H1 (cell line): ENCODE measurements at regions not wholly inside any gene's neighbourhood (a gene's known extent, or its start where the extent isn't known, plus 50 kb on each side); places are given as distances from the start of the nearest gene placed in this dataset.

Source experiments
- CTCF ChIA-PET: fragments of 300-600 bp; sonication (Branson Sonifier 250); formaldehyde crosslinking; loops from one replicate; lab custom pipeline; 2021; ENCODE audit not compliant: partially characterized antibody; lab: Charles Lee
- POLR2A ChIA-PET: fragments of 300-600 bp; sonication (Branson Sonifier 250); formaldehyde crosslinking; loops from one replicate; lab custom pipeline; 2021; ENCODE audit warnings: inconsistent platforms; ENCODE audit not compliant: partially characterized antibody; lab: Charles Lee
- DNase-seq, 2 experiments: peaks; one replicate each; pipeline versions ENCODE4 v3.0.0 to v3.0.0-alpha.2; 2010 to 2022; ENCODE audit warnings: low spot score in 2 of 2, low read depth in 1 of 2, mixed read lengths in 1 of 2
- FAIRE-seq: peaks from 2 replicates; lab custom pipeline; 2011; peaks lifted over from hg19 to GRCh38; lab: Jason Lieb, UNC
- H2AFZ ChIP-seq: 2 replicates; pipeline ENCODE4 v1.8.1; 2012; ENCODE audit warnings: low read length, inconsistent platforms
- H2AK5ac ChIP-seq: 2 replicates; pipeline ENCODE4 v1.6.1; 2013; ENCODE audit warnings: low read depth, low read length
- H2BK120ac ChIP-seq: replicated peaks from 2 replicates; pipeline ENCODE3; 2013; ENCODE audit warnings: low read depth, low read length, inconsistent platforms
- H2BK12ac ChIP-seq: 2 replicates; pipeline ENCODE4 v1.6.1; 2013; ENCODE audit warnings: low read depth, low read length
- H2BK15ac ChIP-seq: 2 replicates; pipeline ENCODE4 v1.6.1; 2013; ENCODE audit warnings: low read length
- H2BK20ac ChIP-seq: 2 replicates; pipeline ENCODE4 v1.6.1; 2013; ENCODE audit warnings: low read length
- H2BK5ac ChIP-seq: 2 replicates; pipeline ENCODE4 v1.6.1; 2013; ENCODE audit warnings: low read depth, low read length
- H3K14ac ChIP-seq: 2 replicates; pipeline ENCODE4 v1.6.1; 2013; ENCODE audit warnings: inconsistent platforms; ENCODE audit not compliant: insufficient read length
- H3K18ac ChIP-seq: 2 replicates; pipeline ENCODE4 v1.6.1; 2013; ENCODE audit warnings: low read length; ENCODE audit errors: extremely low read depth
- H3K23ac ChIP-seq: 2 replicates; pipeline ENCODE4 v1.6.1; 2013; ENCODE audit warnings: inconsistent platforms; ENCODE audit not compliant: insufficient read length
- H3K23me2 ChIP-seq: 2 replicates; pipeline ENCODE4 v1.6.1; 2013; ENCODE audit warnings: low read depth, low read length
- H3K27ac ChIP-seq: 2 replicates; pipeline ENCODE4 v1.6.1; 2011; ENCODE audit warnings: low read depth, low read length, inconsistent platforms
- H3K27me3 ChIP-seq, 4 experiments: replicated peaks in 1 of 4; 1 replicate in 1 of 4; 2 replicates in 3 of 4; pipeline versions ENCODE4 v1.6.1 to v1.8.1; 2011 to 2013; ENCODE audit warnings: low read length in 3 of 4, mild to moderate bottlenecking in 3 of 4, inconsistent platforms in 2 of 4, mixed read lengths in 2 of 4, moderate library complexity in 1 of 4; ENCODE audit not compliant: control insufficient read depth in 3 of 4, insufficient read depth in 3 of 4; ENCODE audit errors: extremely low read depth in 1 of 4
- H3K36me3 ChIP-seq, 4 experiments: 2 replicates each; pipeline versions ENCODE4 v1.6.1 to v1.8.1; 2011 to 2013; ENCODE audit warnings: mild to moderate bottlenecking in 4 of 4, low read length in 3 of 4, moderate library complexity in 2 of 4, control low read depth in 1 of 4, inconsistent platforms in 1 of 4; ENCODE audit not compliant: insufficient read depth in 4 of 4, control insufficient read depth in 2 of 4
- H3K4ac ChIP-seq: replicated peaks from 2 replicates; pipeline ENCODE3; 2013; ENCODE audit warnings: low read length, low read depth, mixed read lengths, inconsistent platforms; ENCODE audit not compliant: insufficient read length
- H3K4me1 ChIP-seq, 4 experiments: replicated peaks in 1 of 4; 1 replicate in 1 of 4; 2 replicates in 3 of 4; pipeline versions ENCODE4 v1.6.1 to v1.8.1; 2011 to 2013; ENCODE audit warnings: low read length in 3 of 4, inconsistent platforms in 2 of 4, mixed read lengths in 1 of 4; ENCODE audit not compliant: insufficient read depth in 4 of 4, control insufficient read depth in 3 of 4
- H3K4me2 ChIP-seq, 2 experiments: 2 replicates each; pipeline versions ENCODE4 v1.6.1 to v1.8.1; 2011 to 2013; ENCODE audit warnings: low read depth in 2 of 2, low read length in 2 of 2, control low read depth in 1 of 2, inconsistent platforms in 1 of 2, mild to moderate bottlenecking in 1 of 2; ENCODE audit not compliant: insufficient read depth in 1 of 2
- H3K4me3 ChIP-seq, 4 experiments: fragments of 200-600, 300-600 bp in 1 of 4; sonication (generic), shearing (Covaris generic), sonication (Bioruptor Twin) in 1 of 4; 2 replicates each; pipeline versions ENCODE4 v1.5.1 to v1.8.1; 2011 to 2016; ENCODE audit warnings: low read length in 4 of 4, low read depth in 3 of 4, control low read depth in 2 of 4, inconsistent platforms in 2 of 4, mild to moderate bottlenecking in 2 of 4, mixed read lengths in 1 of 4, moderate library complexity in 1 of 4; ENCODE audit not compliant: insufficient read depth in 2 of 4; ENCODE audit errors: extremely low read depth in 1 of 4
- H3K56ac ChIP-seq: replicated peaks from 2 replicates; pipeline ENCODE3; 2013; ENCODE audit warnings: low read depth, mild to moderate bottlenecking, mixed read lengths, low read length, inconsistent platforms; ENCODE audit not compliant: insufficient read length
- H3K79me1 ChIP-seq: 2 replicates; pipeline ENCODE4 v1.6.1; 2013; ENCODE audit warnings: low read depth, low read length, control low read depth
- H3K79me2 ChIP-seq, 2 experiments: 2 replicates each; pipeline versions ENCODE4 v1.6.1 to v1.8.1; 2012 to 2013; ENCODE audit warnings: low read length in 2 of 2, mild to moderate bottlenecking in 2 of 2, inconsistent platforms in 1 of 2; ENCODE audit not compliant: insufficient read depth in 2 of 2, control insufficient read depth in 1 of 2
- H3K9ac ChIP-seq, 4 experiments: replicated peaks in 1 of 4; 1 replicate in 1 of 4; 2 replicates in 3 of 4; pipeline versions ENCODE4 v1.6.1 to v1.8.1; 2011 to 2013; ENCODE audit warnings: low read depth in 3 of 4, low read length in 3 of 4, control low read depth in 2 of 4, mild to moderate bottlenecking in 2 of 4, moderate library complexity in 2 of 4, inconsistent platforms in 1 of 4; ENCODE audit errors: extremely low read depth in 1 of 4
- H3K9me3 ChIP-seq, 2 experiments: 2 replicates each; pipeline versions ENCODE4 v1.6.1 to v1.8.1; 2012 to 2013; ENCODE audit warnings: mild to moderate bottlenecking in 2 of 2, moderate library complexity in 2 of 2, control low read depth in 1 of 2, inconsistent platforms in 1 of 2, low read depth in 1 of 2, low read length in 1 of 2, mixed read lengths in 1 of 2; ENCODE audit not compliant: insufficient read depth in 2 of 2
- H4K20me1 ChIP-seq, 2 experiments: replicated peaks in 1 of 2; 2 replicates each; pipeline versions ENCODE3 to v1.8.1; 2011 to 2013; ENCODE audit warnings: inconsistent platforms in 2 of 2, low read length in 2 of 2, mild to moderate bottlenecking in 1 of 2; ENCODE audit not compliant: insufficient read depth in 2 of 2, control insufficient read depth in 1 of 2
- H4K5ac ChIP-seq: 2 replicates; pipeline ENCODE4 v1.6.1; 2013; ENCODE audit warnings: low read length, low read depth, mixed read lengths, inconsistent platforms; ENCODE audit not compliant: insufficient read length
- H4K8ac ChIP-seq: 2 replicates; pipeline ENCODE4 v1.8.0; 2013; ENCODE audit warnings: mild to moderate bottlenecking, moderate library complexity, low read length, inconsistent platforms; ENCODE audit not compliant: insufficient read depth; ENCODE audit errors: extremely low read depth
- H4K91ac ChIP-seq: replicated peaks from 2 replicates; pipeline ENCODE3; 2013; ENCODE audit warnings: low read length, mixed read lengths, inconsistent platforms; ENCODE audit not compliant: insufficient read length
- EZH2 ChIP-seq: fragments of 200-600 bp; sonication (generic); IDR thresholded peaks from 2 replicates; pipeline ENCODE4 v1.7.1; 2012; ENCODE audit warnings: low read depth, mild to moderate bottlenecking, moderate library complexity, low read length, inconsistent platforms; ENCODE audit not compliant: severe bottlenecking
- KDM4A ChIP-seq: IDR thresholded peaks from one replicate; pipeline ENCODE4 v1.7.1; 2012; ENCODE audit warnings: low read depth, mild to moderate bottlenecking, moderate library complexity, low read length, inconsistent platforms; ENCODE audit not compliant: severe bottlenecking
- PHF8 ChIP-seq: fragments of 200-600 bp; sonication (generic); conservative IDR thresholded peaks from 2 replicates; pipeline ENCODE4 v1.7.1; 2012; ENCODE audit warnings: low read depth, mild to moderate bottlenecking, inconsistent platforms, low read length, moderate library complexity
- POLR2A ChIP-seq, 2 experiments: IDR thresholded peaks; 1 replicate in 1 of 2; 2 replicates in 1 of 2; pipeline ENCODE4 v1.6.1; 2011; ENCODE audit warnings: low read depth in 2 of 2, low read length in 2 of 2, mild to moderate bottlenecking in 2 of 2; ENCODE audit errors: control extremely low read depth in 1 of 2
- RAD21 ChIP-seq, 2 experiments: IDR thresholded peaks in 1 of 2; conservative IDR thresholded peaks in 1 of 2; 2 replicates each; pipeline ENCODE4 v1.6.1; 2011; ENCODE audit warnings: low read depth in 2 of 2, low read length in 2 of 2, improper control_type of control experiment in 1 of 2, inconsistent platforms in 1 of 2, mild to moderate bottlenecking in 1 of 2, moderate library complexity in 1 of 2
- RXRA ChIP-seq: IDR thresholded peaks from 2 replicates; pipeline ENCODE4 v1.6.1; 2011; ENCODE audit warnings: low read depth, mild to moderate bottlenecking, low read length, moderate library complexity; ENCODE audit not compliant: insufficient read depth
- SAP30 ChIP-seq: fragments of 300-600 bp; sonication (generic); IDR thresholded peaks from 2 replicates; pipeline ENCODE4 v1.7.1; 2012; ENCODE audit warnings: low read length, moderate library complexity, mild to moderate bottlenecking, inconsistent platforms; ENCODE audit not compliant: insufficient read depth, insufficient replicate concordance
- SIX5 ChIP-seq: IDR thresholded peaks from 2 replicates; pipeline ENCODE4 v1.6.1; 2011; ENCODE audit warnings: mild to moderate bottlenecking, low read depth, low read length
- SRF ChIP-seq: IDR thresholded peaks from 2 replicates; pipeline ENCODE4 v1.6.1; 2011; ENCODE audit warnings: mild to moderate bottlenecking, low read depth, low read length, moderate library complexity
- SUZ12 ChIP-seq: fragments of 200-600 bp; sonication (generic); IDR thresholded peaks from 2 replicates; pipeline ENCODE4 v1.6.1; 2012; ENCODE audit warnings: mild to moderate bottlenecking, inconsistent platforms, low read length, moderate library complexity, mixed read lengths
- TAF1 ChIP-seq: IDR thresholded peaks from 2 replicates; pipeline ENCODE4 v1.6.1; 2011; ENCODE audit warnings: mild to moderate bottlenecking, low read depth, low read length
- USF2 ChIP-seq: IDR thresholded peaks from 2 replicates; pipeline ENCODE4 v1.6.1; 2011; ENCODE audit warnings: low read length, improper control_type of control experiment
- WGBS, 2 experiments: shearing (Covaris generic) in 1 of 2; methylation state at CpG; one replicate each; pipeline versions ENCODE4 v1.1.6 to v1.1.7; 2013 to 2015; ENCODE audit warnings: low lambda C conversion rate in 2 of 2, mixed read lengths in 2 of 2, inconsistent platforms in 1 of 2, low coverage in 1 of 2, missing lambda C conversion rate in 1 of 2; ENCODE audit not compliant: insufficient replicate concordance in 2 of 2, insufficient coverage in 1 of 2, insufficient read length in 1 of 2; ENCODE audit errors: extremely low coverage in 1 of 2, missing lambda C conversion rate in 1 of 2; 5-methylcytosine and 5-hydroxymethylcytosine counted together

- H3K36me3 ChIP-seq = no peaks in the 10 kb centered on the region
- no peak overlapping the region for H3K23ac ChIP-seq
- no peaks in the 10 kb centered on the region for H3K27me3 ChIP-seq
- no peak overlapping the region for H2BK12ac ChIP-seq
- no peak overlapping the region for H3K4ac ChIP-seq
- ChIA-PET POLR2A (no interaction called here), CTCF (interaction anchor here (0.6 to 2.5 kb wide), 4 partner anchors 178 to 801 kb away, joined by 3 to 8 read pairs (median 4); no protein-coding TSS in a partner anchor)
- H3K79me1 ChIP-seq = no peaks in the 10 kb centered on the region
- no peak overlapping the region for H3K4me3 ChIP-seq
- no peak overlapping the region for H3K56ac ChIP-seq
- no peak overlapping the region for H3K18ac ChIP-seq
- DNase-seq (no peak), FAIRE-seq (no peak)
- H4K20me1 ChIP-seq = no peaks in the 10 kb centered on the region
- no peak overlapping the region for H2BK15ac ChIP-seq
- TF ChIP-seq RAD21 (IDR thresholded peaks at IDR 0.05 in 1 of 2, conservative IDR thresholded peaks at IDR 0.05 in 1 of 2; ENCODE audit: low read depth in 2 of 2, low read length in 2 of 2) (no peak), POLR2A (IDR thresholded peaks at IDR 0.05; ENCODE audit: control extremely low read depth in 1 of 2, low read depth in 2 of 2, low read length in 2 of 2) (no peak), TAF1 (no peak), SIX5 (no peak), KDM4A (no peak), SAP30 (no peak), USF2 (no peak), SRF (no peak), RXRA (no peak), SUZ12 (no peak), EZH2 (no peak), PHF8 (no peak)
- no peak overlapping the region for H2BK5ac ChIP-seq
- no peak overlapping the region for H4K8ac ChIP-seq
- H3K9ac ChIP-seq = no peak overlapping the region
- no peak overlapping the region for H2BK20ac ChIP-seq
- no peak overlapping the region for H4K91ac ChIP-seq
- no peaks in the 10 kb centered on the region for H3K4me1 ChIP-seq
- no peak overlapping the region for H2AK5ac ChIP-seq
- H3K14ac ChIP-seq = no peak overlapping the region
- H3K9me3 ChIP-seq = no peaks in the 10 kb centered on the region
- H3K23me2 ChIP-seq = no peaks in the 10 kb centered on the region
- no peak overlapping the region for H2BK120ac ChIP-seq
- H2AFZ ChIP-seq = no peak overlapping the region
- H3K27ac ChIP-seq = no peak overlapping the region
- no peaks in the 10 kb centered on the region for H3K79me2 ChIP-seq
- H3K4me2 ChIP-seq = no peak overlapping the region
- H4K5ac ChIP-seq = no peak overlapping the region
- 100% methylated on average over 1 of the region's 1 CpG; no CpG with 5 or more reads in 1 of the 2 experiments for WGBS, 2 experiments
Measured at GRCh38 chr6:74410630-74411029, 714.6 kb downstream of the CD109 start.
